ENCODE measurements at regions not wholly inside any gene's neighbourhood (a gene's known extent, or its start where the extent isn't known, plus 50 kb on each side); places are given as distances from the start of the nearest gene placed in this dataset.
"Not testable (repeated sequence)": the region's sequence is repeated elsewhere in the genome, so short reads cannot be mapped to it uniquely, and the experiment has no call there.

DNA sequence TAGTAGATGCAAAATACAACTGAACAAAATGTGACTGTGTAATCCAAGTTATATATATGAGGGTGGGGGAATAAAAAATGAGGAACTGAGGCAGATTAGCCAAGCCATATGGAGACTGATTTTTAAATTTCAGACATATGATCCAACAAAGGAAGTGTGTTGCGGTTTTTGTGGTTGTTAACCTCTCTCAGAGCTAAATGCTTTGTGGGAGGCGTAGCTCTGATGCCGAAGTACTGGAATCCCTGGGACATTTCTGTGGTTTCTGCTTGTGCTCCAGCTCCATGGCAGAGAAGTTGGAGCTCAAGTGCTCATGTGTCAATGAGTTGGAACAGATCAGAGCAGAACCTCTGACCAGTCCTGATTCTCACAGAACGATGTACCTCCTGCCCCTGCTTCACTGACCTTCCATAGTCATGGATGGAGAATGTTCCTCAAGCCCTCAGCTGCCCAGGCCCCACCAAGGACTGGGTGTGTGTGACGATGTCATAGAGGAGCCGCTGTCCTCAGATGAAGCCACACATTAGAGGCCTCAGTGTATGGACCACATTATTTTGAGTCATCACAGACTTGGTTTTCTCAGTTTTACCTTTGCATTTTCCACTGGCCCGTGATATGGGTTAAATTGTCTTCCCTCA lies 107.6 kb downstream of the SOX1 start:
- FAIRE-seq = no peak

- no peak for FAIRE-seq
Observed at GRCh38 chr13:112175162-112176075, 108.5 kb downstream of the SOX1 start.

GRCh38 chr13:112176141-112177119 lies 109.5 kb downstream of the SOX1 start:
- FAIRE-seq = not testable (repeated sequence)

DNA sequence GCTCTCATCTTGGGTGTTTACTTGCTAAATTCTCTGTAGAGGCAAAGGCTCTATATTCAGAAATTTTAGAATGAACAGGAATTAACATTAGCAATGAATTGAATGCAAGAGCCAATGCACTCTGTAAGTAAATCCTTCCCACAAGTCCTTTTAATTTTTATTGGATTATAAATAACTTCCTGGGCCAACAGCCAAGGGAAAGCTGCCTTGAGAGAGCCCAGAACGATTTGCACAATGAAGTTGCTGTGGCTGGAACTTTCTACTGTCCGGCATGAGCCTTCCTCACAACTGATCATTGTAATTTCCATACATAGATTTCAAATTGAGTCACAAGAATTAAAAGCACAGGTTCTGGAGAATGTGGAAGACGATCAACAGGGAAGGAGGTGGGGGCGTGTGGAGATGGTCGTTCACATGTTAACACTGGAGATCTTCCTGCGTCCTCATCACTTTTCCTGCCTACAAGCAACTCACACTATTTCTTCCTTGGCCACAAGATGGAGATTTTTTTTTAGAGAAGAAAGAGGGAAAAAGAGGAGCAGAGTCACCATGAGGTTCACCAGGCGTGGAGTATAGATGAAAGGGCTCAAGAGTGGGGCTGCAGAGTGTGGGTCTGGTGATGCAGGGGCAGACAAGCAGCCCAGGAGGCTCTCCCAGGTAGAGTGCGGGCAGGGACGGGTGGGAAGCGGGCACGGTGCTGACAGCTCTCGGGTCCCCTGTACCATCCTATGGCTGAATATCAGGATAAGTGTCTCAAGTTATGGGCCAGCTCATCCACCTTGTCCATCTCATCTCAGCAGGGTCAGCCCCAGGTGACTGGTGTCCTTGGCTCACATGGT lies 110.7 kb downstream of the SOX1 start:
- peak; percentile 18 for FAIRE-seq

GRCh38 chr13:112178769-112179168 lies 111.8 kb downstream of the SOX1 start:
- FAIRE-seq = no peak

- FAIRE-seq = no peak
Observed at GRCh38 chr13:112179421-112179820, 112.5 kb downstream of the SOX1 start.

DNA sequence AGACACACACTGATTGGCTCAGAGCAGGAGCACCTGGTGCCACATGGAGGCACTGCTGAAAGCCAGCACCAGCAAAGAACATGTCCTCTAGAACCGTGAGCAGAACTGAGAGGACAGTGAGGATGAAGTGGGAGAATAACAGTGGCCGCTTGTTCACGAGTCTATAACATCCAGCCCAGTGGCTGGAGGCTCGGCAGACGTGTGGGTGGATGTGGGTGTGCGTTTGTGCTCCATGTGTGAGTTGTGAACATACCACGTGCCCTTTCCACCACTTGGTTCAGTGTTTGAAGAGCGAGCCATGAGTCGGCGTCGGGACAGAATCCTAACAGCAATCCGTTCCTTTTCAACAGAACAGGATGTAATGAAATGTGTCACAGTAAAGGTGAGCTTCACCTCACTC lies 113.0 kb downstream of the SOX1 start:
- no peak for FAIRE-seq

DNA sequence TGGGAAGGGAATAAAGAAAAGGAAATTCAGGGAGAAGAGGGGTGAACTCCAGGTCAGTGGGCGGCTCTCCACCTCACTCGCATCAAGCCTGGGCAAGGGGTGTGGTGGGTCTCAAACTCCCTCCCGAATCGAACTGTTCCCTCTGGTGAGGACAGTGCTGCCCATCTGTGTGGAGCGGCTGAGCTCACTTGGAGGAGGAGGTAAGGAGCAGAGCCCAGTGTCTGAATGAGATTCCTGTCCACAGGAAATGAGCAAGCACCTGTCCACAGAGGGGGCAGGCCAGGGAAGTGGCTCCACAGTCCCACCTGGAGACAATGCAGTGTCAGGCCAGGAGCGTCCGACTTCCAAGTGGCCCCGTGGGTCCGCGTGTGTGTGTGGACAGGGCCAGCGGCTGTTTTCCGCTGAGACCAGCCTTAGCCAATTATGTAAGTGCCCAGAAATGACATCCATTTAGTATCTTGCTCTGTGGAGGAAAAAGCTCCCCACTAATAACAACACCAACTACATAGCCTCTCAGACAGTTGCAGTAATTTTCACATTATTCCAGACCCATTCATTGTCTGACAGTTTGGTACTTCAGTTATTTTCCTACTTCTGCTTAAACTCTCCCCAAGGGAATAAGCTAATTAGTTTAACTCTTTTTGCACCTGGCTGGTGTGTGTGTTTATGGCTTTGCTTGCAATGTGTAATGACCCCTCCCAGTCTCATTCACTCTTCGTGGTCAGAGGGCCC lies 114.6 kb downstream of the SOX1 start:
- FAIRE-seq = no peak

DNA sequence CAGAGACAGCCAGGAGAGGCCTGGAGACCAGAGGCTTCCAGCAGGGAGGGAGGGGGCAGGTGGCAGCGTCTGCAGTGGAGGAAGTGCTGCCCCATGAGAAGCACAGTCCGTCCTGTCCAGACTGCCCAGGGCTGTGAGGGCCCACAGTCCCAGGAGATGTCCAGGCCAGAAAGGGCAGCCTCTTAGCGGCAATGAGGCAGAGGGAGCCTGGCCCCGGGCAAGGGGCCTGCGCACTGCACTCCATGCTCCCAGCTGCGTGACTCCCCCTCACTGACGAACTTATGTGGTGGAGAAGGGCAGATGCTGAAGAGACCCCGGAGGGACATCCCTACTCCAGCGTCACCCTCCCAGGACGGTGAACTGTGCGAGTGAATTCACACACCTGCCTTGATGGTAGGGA lies 115.3 kb downstream of the SOX1 start:
- FAIRE-seq = no peak

DNA sequence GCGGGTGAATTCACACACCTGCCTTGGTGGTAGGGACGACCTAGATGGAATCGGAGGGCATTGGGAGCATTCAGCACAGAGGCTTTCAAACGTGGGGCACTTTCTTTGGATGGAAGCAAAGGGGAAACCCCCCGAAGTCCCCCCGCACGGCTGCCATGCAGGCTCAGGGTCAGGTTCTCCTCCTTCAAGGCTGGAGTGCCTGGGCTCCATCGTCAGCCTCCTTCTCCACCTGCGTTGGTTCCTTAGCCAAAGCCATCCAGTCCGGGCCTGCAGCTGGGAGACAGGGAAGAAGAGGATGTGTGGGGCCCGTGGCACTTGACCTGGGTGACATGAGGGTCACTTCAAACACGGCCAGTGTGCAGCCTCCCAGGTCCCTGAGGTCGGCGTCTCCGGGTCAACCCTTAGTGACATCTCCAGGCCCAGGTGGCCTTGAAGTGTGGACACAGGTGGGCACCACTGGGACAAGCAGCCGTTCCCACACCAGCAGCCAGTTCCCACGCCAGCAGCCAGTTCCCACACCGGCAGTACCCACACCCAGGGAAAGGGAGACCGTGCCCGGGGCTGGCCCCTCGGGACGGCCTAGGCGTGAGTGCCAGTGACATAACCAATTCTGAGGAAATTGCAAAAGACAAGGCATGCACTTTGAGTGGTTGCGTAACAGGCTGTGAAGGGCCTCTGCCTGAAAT lies 116.0 kb downstream of the SOX1 start:
- no peak for FAIRE-seq

DNA sequence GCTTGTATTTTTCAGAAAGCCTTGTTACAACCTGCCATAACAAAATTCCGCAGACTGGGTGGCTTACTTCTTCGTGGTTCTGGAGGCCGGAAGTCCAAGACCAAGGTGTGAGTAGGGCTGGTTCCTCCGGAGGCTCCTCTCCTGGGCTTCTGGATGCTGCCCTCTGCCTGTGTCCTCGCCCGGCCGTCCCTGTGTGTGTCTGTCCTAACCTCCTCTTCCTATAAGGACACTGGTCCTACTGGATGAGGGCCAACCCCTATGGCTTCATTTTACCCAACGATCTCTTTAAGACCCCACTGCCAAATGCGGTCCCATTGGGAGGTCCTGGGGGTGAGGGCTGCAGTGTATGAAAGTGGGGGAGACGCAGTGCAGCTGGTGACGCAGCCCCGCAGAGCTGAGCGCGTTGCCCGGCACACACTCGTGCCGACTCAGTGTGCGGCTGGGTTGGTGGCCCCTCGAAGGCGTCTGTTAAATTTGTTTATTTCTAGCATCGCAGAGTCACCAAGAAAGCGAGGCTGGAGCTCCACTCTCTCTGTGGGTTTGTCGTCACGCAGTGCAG lies 116.7 kb downstream of the SOX1 start:
- FAIRE-seq = no peak

DNA sequence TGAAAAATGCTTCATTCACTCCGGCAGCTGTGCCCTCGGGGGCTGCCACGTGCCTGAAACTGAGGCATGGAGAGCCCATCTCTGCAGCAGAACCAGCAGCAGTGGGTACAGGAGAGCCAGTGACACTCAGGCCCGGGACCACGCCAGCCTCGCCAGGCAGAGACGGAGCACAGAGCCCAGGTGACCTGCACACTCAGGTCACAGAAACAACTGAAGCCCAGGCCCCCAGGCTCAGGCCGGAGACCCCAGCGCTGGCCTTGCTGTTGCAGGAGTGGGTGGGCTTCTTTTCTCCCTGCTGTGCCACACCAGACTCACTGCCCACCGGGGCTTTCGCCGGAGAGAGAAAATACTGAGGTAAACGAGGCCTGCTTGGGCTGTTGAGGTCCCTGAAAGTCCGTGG lies 117.3 kb downstream of the SOX1 start:
- no peak for FAIRE-seq

- no peak for FAIRE-seq
Observed at GRCh38 chr13:112184851-112185371, 118.0 kb downstream of the SOX1 start.

DNA sequence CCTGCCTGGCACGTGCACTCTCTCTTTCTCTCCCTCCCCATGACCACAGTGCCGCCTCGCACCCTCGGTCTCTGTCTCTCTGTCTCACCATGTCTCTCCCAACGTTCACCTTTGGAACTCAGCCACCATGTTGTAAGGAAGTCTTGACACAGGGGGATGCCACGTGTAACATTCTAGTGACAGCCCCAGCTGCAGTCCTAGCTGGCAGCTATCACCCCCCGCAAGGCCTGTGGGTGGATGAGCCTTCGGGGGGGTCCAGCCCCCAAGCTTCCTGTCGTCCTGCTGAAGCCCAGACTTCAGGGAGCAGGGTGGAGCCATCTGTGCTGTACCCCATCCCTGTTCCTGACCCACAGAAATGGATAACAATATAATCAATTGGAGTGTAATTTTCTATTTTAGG lies 118.5 kb downstream of the SOX1 start:
- no peak for FAIRE-seq

GRCh38 chr13:112186091-112186490 lies 119.1 kb downstream of the SOX1 start:
- FAIRE-seq = no peak

GRCh38 chr13:112187527-112188297 lies 120.8 kb downstream of the SOX1 start:
- FAIRE-seq = no peak

DNA sequence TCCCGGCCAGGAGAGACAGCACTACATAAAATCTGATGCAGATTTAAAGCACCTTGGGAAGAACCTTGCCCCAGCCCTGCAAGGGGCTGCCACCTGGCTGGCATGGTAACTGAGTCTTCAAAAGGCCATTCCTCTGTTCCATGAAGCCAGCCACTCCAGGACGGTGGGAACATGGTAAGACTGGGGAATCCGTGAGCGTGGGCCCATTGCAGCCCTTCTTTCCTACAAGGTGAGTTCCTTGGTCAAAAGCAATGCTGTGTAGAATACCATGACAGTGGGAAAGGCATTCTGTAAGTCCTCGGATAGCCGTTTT lies 121.3 kb downstream of the SOX1 start:
- no peak for FAIRE-seq

DNA sequence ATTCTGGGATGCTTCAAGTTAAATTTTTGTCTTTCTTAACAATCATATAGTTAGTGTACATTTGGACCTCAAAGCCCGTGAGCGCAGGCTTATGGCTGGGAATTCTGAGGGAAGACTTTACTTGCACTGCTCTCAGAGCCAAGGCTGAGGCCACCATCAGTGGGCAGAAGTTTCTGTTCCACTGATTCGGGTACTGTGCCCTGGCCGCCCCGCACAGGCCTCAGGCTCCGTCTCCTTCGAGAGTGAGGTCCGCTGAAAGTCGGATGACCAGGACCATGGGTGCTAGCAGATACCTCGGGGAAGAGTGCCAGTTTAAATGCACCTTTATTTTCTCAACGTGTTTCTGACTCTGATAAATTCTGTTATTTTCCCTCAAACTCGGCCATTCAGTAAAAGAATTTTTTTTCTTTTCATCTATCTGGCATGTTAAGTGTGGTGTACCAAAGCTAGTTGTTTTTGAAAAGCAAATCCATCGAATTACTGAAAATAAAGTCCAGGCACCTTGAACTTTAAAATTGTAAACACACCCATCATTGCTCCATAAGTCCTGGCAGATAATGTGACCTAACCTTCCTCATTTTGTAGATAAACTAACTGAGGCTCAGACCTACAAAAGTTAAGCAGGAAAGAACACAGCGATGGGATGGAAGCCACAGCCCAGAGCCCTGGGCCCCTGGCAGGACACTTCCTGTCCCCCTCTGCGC lies 126.7 kb downstream of the SOX1 start:
- no peak for FAIRE-seq

DNA sequence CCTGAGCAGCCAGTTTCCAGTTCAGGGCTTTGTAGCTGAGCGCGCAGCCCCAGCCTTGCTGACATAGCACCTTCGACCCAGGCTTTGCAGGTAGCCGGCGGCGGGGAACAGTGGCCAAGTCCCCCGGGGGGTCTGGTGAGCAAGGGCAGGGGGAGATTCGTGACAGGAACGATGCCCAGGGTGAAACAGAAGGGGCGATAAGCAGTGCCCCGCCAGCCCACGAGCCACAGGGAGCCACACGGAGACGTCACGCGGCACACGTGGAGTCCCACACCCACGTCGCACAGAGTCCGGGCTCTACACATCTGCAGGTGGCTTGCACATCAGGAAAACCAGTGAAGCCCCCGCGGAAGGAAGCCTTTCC lies 127.2 kb downstream of the SOX1 start:
- FAIRE-seq = no peak

All from endometrium (tissue), 2 donors.